Gastroesophageal sphincter (tissue), 4 donors: ENCODE measurements at regions not wholly inside any gene's neighbourhood (a gene's known extent, or its start where the extent isn't known, plus 50 kb on each side); places are given as distances from the start of the nearest gene placed in this dataset.
A peak's percentile ranks its signal among the peaks of the same experiment; 100 is the strongest.

ENCODE experiments used
- ATAC-seq: fragments of 150-250 bp; one replicate; pipeline ENCODE4 v1.9.1; 2016; ENCODE audit warnings: mild to moderate bottlenecking, moderate library complexity
- H3K27ac ChIP-seq, 4 donors: fragments of 200-600 bp; sonication (generic) in 3 of 4; 1 replicate in 3 of 4; 2 replicates in 1 of 4; pipeline ENCODE4 v1.5.1; 2016 to 2019
- H3K27me3 ChIP-seq: fragments of 200-600 bp; sonication (generic); one replicate; pipeline ENCODE4 v1.5.1; 2019
- H3K36me3 ChIP-seq, 2 donors: fragments of 200-600 bp; sonication (generic); one replicate each; pipeline ENCODE4 v1.5.1; 2019; ENCODE audit warnings: control low read depth in 1 of 2
- H3K4me1 ChIP-seq, 3 donors: fragments of 200-600 bp; sonication (generic); 1 replicate in 2 of 3; 2 replicates in 1 of 3; pipeline ENCODE4 v1.5.1; 2016 to 2019; ENCODE audit warnings: control low read depth in 2 of 3
- H3K4me3 ChIP-seq, 2 donors: fragments of 200-600 bp; sonication (generic); one replicate each; pipeline ENCODE4 v1.5.1; 2019; ENCODE audit warnings: mild to moderate bottlenecking in 1 of 2, moderate library complexity in 1 of 2
- H3K9me3 ChIP-seq, 3 donors: fragments of 200-600 bp; sonication (generic); one replicate each; pipeline ENCODE4 v1.5.1; 2017 to 2019; ENCODE audit warnings: control low read depth in 2 of 3
- CTCF ChIP-seq, 4 experiments: fragments of 200-600 bp in 2 of 4; fragments of 450-650 bp in 2 of 4; sonication (generic) in 1 of 4; IDR thresholded peaks; one replicate each; pipeline ENCODE4 v1.5.1; 2017 to 2019; ENCODE audit warnings: antibody characterized with exemption in 4 of 4, mild to moderate bottlenecking in 2 of 4, moderate library complexity in 2 of 4
- EP300 ChIP-seq: sonication (generic); formaldehyde crosslinking; IDR thresholded peaks from one replicate; pipeline ENCODE4 v1.6.1; 2017; ENCODE audit warnings: antibody characterized with exemption, mild to moderate bottlenecking
- POLR2A ChIP-seq, 2 donors: fragments of 450-650 bp; IDR thresholded peaks; one replicate each; pipeline ENCODE4 v1.6.1; 2017; ENCODE audit warnings: antibody characterized with exemption in 2 of 2, mild to moderate bottlenecking in 2 of 2, moderate library complexity in 1 of 2
- POLR2AphosphoS5 ChIP-seq: sonication (generic); formaldehyde crosslinking; IDR thresholded peaks from one replicate; pipeline ENCODE4 v1.6.1; 2017; ENCODE audit warnings: antibody characterized with exemption
- WGBS, 2 donors: methylation state at CpG; one replicate each; pipeline ENCODE4 v1.1.5; 2018; ENCODE audit warnings: low coverage in 1 of 2; 5-methylcytosine and 5-hydroxymethylcytosine counted together

GRCh38 chr1:201694608-201695335 lies 134.2 kb upstream of the IPO9 start:
- H3K4me3 ChIP-seq: no peak overlapping the region
- no peak for ATAC-seq
- no peaks in the 10 kb centered on the region for H3K36me3 ChIP-seq
- no peaks in the 10 kb centered on the region for H3K9me3 ChIP-seq
- WGBS, 2 donors: 88 to 95% methylated on average over 7 to 8 of the region's 12 CpGs
- H3K27ac ChIP-seq: peak overlapping the region in 2 of 4 donors; percentile 51 to 52
- TF ChIP-seq POLR2A (IDR thresholded peaks at IDR 0.05): no peak
- no peak for TF ChIP-seq CTCF (IDR thresholded peaks at IDR 0.05)
- TF ChIP-seq EP300: no peak
- no peak for TF ChIP-seq POLR2AphosphoS5
- peaks cover 0 to 52% (median 22%) of the 10 kb centered on the region in 3 donors for H3K4me1 ChIP-seq
- H3K27me3 ChIP-seq: no peaks in the 10 kb centered on the region

GRCh38 chr1:201695607-201696006 lies 133.3 kb upstream of the IPO9 start:
- no peaks in the 10 kb centered on the region for H3K9me3 ChIP-seq
- H3K36me3 ChIP-seq: no peaks in the 10 kb centered on the region
- H3K4me1 ChIP-seq: peaks cover 0 to 52% (median 22%) of the 10 kb centered on the region in 3 donors
- H3K27ac ChIP-seq: peak overlapping the region in 3 of 4 donors; percentile 51 to 66 (median 52)
- no peak for ATAC-seq
- 83 to 90% methylated on average over 2 of the region's 6 CpGs for WGBS, 2 donors
- TF ChIP-seq POLR2AphosphoS5: no peak
- TF ChIP-seq EP300: no peak
- TF ChIP-seq CTCF (IDR thresholded peaks at IDR 0.05): no peak
- TF ChIP-seq POLR2A (IDR thresholded peaks at IDR 0.05): no peak
- H3K4me3 ChIP-seq: no peak overlapping the region
- no peaks in the 10 kb centered on the region for H3K27me3 ChIP-seq

- Histone ChIP-seq H3K27me3 (no peaks in the 10 kb centered on the region), H3K36me3 (no peaks in the 10 kb centered on the region), H3K27ac (peak overlapping the region in 3 of 4 donors; percentile 51 to 66 (median 52)), H3K4me1 (peaks cover 0 to 52% (median 22%) of the 10 kb centered on the region in 3 donors), H3K4me3 (no peak overlapping the region), H3K9me3 (no peaks in the 10 kb centered on the region)
- ATAC-seq: peak; percentile 95
- TF ChIP-seq POLR2AphosphoS5 (peak; percentile 42), POLR2A (IDR thresholded peaks at IDR 0.05) (no peak)
- 19 to 25% methylated on average over 3 to 7 of the region's 13 CpGs for whole genome bisulfite sequencing, 2 donors
These were observed 132.7 kb upstream of the IPO9 start for GRCh38 chr1:201696217-201696761.

- Histone ChIP-seq H3K27me3 (no peaks in the 10 kb centered on the region), H3K27ac (peak overlapping the region in 1 of 4 donors; percentile 51), H3K36me3 (no peaks in the 10 kb centered on the region), H3K4me1 (peaks cover 0 to 51% (median 22%) of the 10 kb centered on the region in 3 donors), H3K4me3 (no peak overlapping the region), H3K9me3 (no peaks in the 10 kb centered on the region)
- WGBS, 2 donors: 88 to 100% methylated on average over 1 to 3 of the region's 4 CpGs
- ATAC-seq: no peak
- no peak for TF ChIP-seq CTCF (IDR thresholded peaks at IDR 0.05)
- no peak for TF ChIP-seq EP300
- no peak for TF ChIP-seq POLR2AphosphoS5
- TF ChIP-seq POLR2A (IDR thresholded peaks at IDR 0.05): no peak
These were observed 131.8 kb upstream of the IPO9 start for GRCh38 chr1:201697174-201697573.

- Histone ChIP-seq H3K4me3 (no peak overlapping the region), H3K27ac (no peak overlapping the region), H3K9me3 (no peaks in the 10 kb centered on the region), H3K36me3 (no peaks in the 10 kb centered on the region), H3K27me3 (no peaks in the 10 kb centered on the region), H3K4me1 (peaks cover 0 to 33% (median 13%) of the 10 kb centered on the region in 3 donors)
- no peak for ATAC-seq
- 93 to 94% methylated on average over 2 of the region's 2 CpGs for WGBS, 2 donors
- TF ChIP-seq POLR2A (IDR thresholded peaks at IDR 0.05) (no peak), CTCF (IDR thresholded peaks at IDR 0.05) (no peak), EP300 (no peak), POLR2AphosphoS5 (no peak)
These were observed 127.1 kb upstream of the IPO9 start for GRCh38 chr1:201701831-201702230.
